Tibial nerve (tissue), 4 donors: ENCODE measurements at regions not wholly inside any gene's neighbourhood (a gene's known extent, or its start where the extent isn't known, plus 50 kb on each side); places are given as distances from the start of the nearest gene placed in this dataset.

Experiments
- CTCF ChIP-seq, 5 experiments: fragments of 200-600 bp in 3 of 5; fragments of 450-650 bp in 2 of 5; sonication (generic) in 3 of 5; IDR thresholded peaks; one replicate each; pipeline ENCODE4 v1.5.1; 2016 to 2019; ENCODE audit warnings: antibody characterized with exemption in 5 of 5, mild to moderate bottlenecking in 3 of 5, moderate library complexity in 2 of 5
- EP300 ChIP-seq, 2 donors: sonication (generic); formaldehyde crosslinking; IDR thresholded peaks; one replicate each; pipeline ENCODE4 v1.6.1; 2017; ENCODE audit warnings: antibody characterized with exemption in 2 of 2, mild to moderate bottlenecking in 1 of 2
- POLR2A ChIP-seq, 2 donors: fragments of 450-650 bp; IDR thresholded peaks; one replicate each; pipeline ENCODE4 v1.6.1; 2017; ENCODE audit warnings: antibody characterized with exemption in 2 of 2, mild to moderate bottlenecking in 2 of 2, moderate library complexity in 2 of 2

GRCh38 chr20:11391591-11391990, 526.1 kb upstream of the BTBD3 start:
- TF ChIP-seq POLR2A (IDR thresholded peaks at IDR 0.05) = no peak
- no peak for TF ChIP-seq CTCF (IDR thresholded peaks at IDR 0.05)
- TF ChIP-seq EP300 (IDR thresholded peaks at IDR 0.05) = no peak
